NAMALWA (cell line): ENCODE measurements at regions not wholly inside any gene's neighbourhood (a gene's known extent, or its start where the extent isn't known, plus 50 kb on each side); places are given as distances from the start of the nearest gene placed in this dataset.
A peak's percentile ranks its signal among the peaks of the same experiment; 100 is the strongest.

Source experiments
- DNase-seq: peaks from one replicate; pipeline ENCODE4 v3.0.0-alpha.2; 2015; ENCODE audit warnings: low spot score

- peak; percentile 34 for DNase-seq
These were observed 195.2 kb upstream of the DPPA4 start for GRCh38 chr3:109532257-109533216.

GRCh38 chr3:109545746-109546145 is 208.4 kb upstream of the DPPA4 start:
- no peak for DNase-seq

- DNase-seq = no peak
These were observed 211.0 kb upstream of the DPPA4 start for GRCh38 chr3:109548192-109548938.

- DNase-seq = no peak
These were observed 216.4 kb upstream of the DPPA4 start for GRCh38 chr3:109553591-109554371.

GRCh38 chr3:109559389-109559788 is 222.0 kb upstream of the DPPA4 start:
- DNase-seq = no peak

- DNase-seq = no peak
These were observed 225.8 kb upstream of the DPPA4 start for GRCh38 chr3:109563149-109563548.

GRCh38 chr3:109569135-109569846 is 231.9 kb upstream of the DPPA4 start:
- DNase-seq = no peak

- no peak for DNase-seq
These were observed 233.1 kb upstream of the DPPA4 start for GRCh38 chr3:109570408-109570807.

GRCh38 chr3:109572301-109572700 is 235.0 kb upstream of the DPPA4 start:
- DNase-seq = no peak

- no peak for DNase-seq
These were observed 259.6 kb upstream of the DPPA4 start for GRCh38 chr3:109596991-109597390.

- DNase-seq = no peak
These were observed 260.1 kb upstream of the DPPA4 start for GRCh38 chr3:109597444-109597843.

GRCh38 chr3:109607897-109608296 is 270.6 kb upstream of the DPPA4 start:
- DNase-seq = no peak

GRCh38 chr3:109608574-109608973 is 271.2 kb upstream of the DPPA4 start:
- DNase-seq = no peak

- DNase-seq = no peak
These were observed 281.5 kb upstream of the DPPA4 start for GRCh38 chr3:109618766-109619378.

- no peak for DNase-seq
These were observed 294.6 kb upstream of the DPPA4 start for GRCh38 chr3:109631897-109632296.

- no peak for DNase-seq
These were observed 302.9 kb upstream of the DPPA4 start for GRCh38 chr3:109640146-109640652.

- DNase-seq = no peak
These were observed 304.7 kb upstream of the DPPA4 start for GRCh38 chr3:109642025-109642424.

- DNase-seq = no peak
These were observed 306.2 kb upstream of the DPPA4 start for GRCh38 chr3:109643590-109643989.

GRCh38 chr3:109644332-109644731 is 307.0 kb upstream of the DPPA4 start:
- DNase-seq = no peak

GRCh38 chr3:109644746-109645145 is 307.4 kb upstream of the DPPA4 start:
- DNase-seq = no peak

- DNase-seq = no peak
These were observed 310.7 kb upstream of the DPPA4 start for GRCh38 chr3:109648027-109648426.
